GM21825 (cell line): ENCODE measurements at regions not wholly inside any gene's neighbourhood (a gene's known extent, or its start where the extent isn't known, plus 50 kb on each side); places are given as distances from the start of the nearest gene placed in this dataset.

Experiments
- ATAC-seq: cut with Tn5 transposase; IDR thresholded peaks from one replicate; pipeline ENCODE4 v1.9.1; 2021; ENCODE audit warnings: mild to moderate bottlenecking, moderate library complexity; ENCODE audit not compliant: unreplicated experiment

DNA sequence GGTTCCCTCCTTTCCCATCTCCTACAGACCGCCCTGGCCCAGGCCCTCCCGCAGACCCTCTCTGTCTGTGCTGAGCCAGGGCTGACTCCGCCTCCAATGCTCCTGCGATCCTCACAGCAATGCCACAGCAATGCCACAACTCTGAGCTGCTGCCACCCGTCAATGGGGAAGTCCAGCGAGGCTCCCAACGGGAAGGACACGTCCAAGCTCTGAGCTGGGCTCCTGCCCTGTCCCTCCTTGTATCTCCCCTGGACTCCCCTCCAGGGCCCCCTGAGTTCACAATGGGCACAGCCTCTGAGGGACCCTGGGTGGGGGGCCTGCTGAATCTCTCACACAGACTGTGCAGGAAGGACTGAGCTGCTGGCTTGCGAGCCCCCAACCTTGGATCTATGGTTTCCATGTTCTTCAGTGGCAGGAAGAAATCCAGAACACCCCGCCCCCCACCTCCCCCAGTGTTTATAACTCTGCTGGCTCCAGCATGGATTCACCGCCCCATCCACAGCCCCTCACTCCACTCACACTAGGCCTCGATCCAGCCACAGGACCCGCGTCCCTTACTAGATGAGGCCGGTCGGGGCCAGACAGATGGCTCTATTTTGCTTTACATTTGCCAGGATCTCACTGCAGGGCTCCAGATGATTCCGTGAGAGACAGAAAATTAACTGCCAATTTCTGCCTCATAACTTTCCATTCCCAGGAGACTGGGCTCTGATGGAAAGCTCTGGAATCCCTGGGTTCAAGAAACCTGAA lies 338.0 kb downstream of the MATN1 start:
- ATAC-seq = no peak

DNA sequence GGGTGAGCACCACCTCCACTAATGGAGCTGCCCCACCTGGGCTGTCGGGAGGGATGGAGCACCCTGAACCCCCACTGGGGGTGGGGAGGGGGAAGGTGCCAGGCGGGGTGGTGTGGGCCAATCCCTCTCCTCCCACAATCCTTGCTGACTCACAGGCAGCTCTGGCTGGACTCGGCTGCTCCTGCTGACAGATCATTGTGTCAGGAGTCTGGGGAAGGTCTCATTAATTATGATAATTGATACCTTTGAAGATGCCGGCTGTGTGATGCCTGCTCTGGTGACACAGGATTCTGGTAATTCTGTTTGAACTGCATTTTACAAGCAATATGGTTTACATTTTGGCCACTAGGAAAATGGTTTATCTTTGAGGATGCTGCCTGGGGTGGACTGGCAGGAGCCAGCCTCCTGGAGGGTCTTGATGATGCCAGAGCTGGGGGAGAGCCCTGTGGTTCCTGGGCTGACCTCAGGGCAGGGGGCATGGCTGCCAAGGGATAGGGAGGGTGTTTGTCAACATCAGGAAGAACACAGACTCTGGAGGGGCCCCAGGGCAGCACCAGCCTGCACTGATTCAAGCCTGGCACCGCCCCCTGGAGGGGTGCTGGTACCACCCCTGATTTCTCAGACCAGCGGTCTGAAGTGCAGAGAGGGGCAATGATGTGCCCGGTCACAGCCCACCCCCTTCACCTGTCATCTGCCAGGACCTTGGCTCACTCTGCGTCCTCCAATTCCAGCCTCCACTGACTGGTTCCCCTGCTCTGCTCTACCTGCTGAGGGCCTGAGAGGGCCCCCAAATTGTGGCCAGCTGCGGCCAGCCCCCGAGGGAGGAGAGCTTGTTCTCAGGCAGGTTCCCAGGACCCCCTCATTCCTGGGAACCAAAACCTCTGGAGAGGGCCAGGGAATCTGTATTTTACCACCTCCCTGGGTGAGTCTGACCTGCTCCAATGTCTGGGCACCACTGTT lies 338.8 kb downstream of the MATN1 start:
- ATAC-seq = no peak

DNA sequence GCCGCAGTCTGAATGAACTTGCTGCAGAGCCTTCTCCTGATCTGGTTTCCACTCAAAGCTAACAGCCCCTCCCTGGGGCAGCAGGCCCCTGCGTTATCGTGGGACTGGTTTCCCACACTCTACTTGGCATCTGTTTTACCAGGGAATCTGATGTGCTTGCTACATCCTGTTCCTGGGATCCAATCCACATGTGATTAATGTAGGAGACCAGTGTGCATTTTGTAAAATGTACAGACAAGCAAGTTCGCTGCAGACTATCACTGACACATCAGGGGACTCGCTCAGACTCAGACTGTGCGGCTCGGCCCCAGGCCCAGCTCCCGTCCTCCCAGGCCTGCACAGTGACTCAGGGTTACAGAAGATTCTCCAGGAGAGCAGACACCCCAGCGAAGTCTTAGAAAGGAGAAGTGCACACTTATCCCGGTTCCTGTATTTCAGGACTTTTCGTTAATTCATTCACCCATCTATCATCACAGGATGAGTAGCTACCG lies 340.1 kb downstream of the MATN1 start:
- no peak for ATAC-seq

DNA sequence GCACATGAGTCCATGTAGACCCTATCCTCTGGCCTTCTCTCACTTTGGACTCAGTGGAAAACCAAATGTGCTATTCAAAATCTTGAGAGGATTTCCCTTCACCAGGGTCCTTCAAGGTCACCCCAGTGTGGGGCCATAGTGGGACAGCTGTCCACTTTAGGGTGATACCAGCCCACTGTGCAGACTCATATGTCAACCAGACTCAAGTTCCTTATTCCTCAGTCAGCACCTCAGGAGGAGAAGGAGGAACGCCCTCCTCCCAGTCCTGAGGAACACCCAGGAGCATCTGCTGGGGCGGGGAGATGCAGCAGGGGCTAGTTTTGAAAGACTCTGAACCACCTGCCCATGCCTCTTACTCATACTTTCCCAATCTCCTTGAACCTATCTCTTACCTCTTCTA lies 340.9 kb downstream of the MATN1 start:
- no peak for ATAC-seq

GRCh38 chr1:30381671-30382365 lies 341.6 kb downstream of the MATN1 start:
- ATAC-seq = no peak

- no peak for ATAC-seq
Measured at GRCh38 chr1:30381266-30381665, 342.1 kb downstream of the MATN1 start.

- no peak for ATAC-seq
Measured at GRCh38 chr1:30380625-30380984, 342.8 kb downstream of the MATN1 start.

DNA sequence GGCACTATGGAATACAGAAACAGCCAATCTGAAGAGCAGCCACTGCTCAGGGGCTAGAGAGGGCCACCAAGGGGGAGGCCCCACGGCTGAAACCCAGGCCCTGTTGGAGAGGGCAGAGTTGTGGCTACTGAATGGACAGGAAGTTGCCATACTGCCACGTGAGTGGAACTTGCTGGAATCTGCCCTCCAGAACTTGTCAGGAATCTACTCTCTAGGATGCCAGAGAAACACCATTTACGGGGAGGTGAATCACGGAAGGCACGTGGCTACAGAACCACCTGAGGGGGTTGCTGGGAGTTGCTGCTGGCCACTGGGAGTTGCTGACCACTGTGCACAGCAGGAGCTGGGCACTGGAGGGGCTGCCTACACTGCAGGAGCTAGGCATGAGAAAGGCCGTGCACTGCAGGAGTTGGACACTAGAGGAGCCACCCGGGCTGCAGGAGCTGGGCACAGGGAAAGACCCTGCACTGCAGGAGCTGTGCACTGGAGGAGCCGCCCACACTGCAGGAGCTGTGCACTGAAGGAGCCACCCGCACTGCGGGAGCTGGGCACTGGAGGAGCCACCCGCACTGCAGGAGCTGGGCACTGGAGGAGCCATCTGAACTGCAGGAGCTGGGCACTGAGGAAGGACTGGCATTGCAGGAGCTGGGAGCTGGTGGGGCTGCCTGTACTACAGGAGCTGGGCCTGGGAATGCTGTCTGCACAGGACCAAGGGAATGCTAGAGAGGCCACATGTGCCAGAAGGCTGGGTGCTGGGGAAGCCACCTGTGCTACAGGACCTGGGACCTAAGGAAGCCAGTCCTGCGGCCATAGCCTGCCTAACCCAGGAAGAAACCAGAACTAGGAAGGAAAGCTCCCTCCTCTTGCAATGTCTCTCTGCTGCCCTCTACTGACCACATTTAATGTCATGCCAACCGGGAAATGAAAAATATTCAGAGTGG lies 343.4 kb downstream of the MATN1 start:
- no peak for ATAC-seq

GRCh38 chr1:30378991-30379581 lies 344.3 kb downstream of the MATN1 start:
- no peak for ATAC-seq

DNA sequence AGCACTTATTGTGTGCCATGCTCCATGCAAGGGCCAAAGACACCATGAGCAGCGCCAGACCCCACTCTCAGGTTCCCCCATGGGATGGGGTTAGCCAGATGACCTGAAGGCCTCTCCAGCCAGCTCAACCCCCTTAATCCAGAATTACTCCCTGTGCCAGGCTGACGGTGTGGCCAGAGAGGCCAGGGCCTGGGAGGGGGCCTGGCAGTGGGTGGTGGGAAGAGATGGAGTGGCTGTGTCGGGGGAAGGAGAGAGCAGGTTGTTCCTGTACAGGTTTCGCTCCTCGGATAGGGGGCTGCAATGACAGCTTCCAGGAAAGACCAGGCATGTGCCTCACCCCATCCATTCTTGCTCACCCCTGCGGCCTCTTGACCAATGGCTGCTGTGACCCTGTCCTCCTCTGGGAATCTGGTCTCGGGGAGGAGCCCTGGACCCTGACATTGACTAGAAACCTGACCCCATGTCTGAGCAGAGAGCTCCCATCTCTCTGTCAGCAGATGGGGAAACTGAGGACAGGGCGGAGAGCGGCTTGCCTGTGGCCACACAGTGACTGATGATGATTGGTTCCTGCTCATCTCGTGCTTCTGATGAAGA lies 345.3 kb downstream of the MATN1 start:
- ATAC-seq = no peak

DNA sequence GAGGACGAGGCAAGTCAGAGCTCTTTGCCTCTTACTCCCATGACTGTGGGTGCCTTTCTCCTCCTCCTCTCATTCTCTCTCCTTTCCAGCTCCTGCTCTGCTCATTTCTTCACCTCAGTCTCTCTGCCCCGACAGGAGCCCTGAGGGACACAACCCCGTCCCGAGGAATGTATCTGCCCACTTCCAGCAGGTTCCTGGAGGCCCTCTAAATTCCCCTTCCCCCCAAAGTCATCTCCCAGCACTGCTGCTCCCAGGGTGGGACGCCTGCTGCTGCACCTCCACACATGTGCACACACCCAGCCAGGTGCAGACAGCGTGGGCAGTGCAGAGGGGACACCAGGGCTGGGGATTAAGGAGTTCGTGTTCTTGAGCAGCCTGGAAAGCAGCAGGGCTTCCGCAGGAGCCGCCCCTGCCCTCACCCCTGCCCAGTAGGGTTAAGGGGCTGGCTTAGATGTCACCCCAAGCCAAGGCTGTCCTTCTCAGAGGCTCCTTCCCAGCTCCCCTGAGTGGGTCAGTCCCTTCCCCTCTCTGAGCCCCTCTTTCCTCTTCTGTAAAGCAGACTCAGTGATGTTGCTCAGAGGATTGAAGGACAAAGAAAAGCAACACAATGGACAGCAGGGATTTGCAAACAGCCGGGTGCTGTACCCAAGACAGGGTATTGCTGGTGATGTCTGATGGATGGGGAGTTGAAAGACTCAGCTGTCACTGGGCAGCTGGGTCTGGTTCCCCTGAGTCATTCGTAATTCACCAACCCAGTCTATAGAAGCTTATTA lies 346.0 kb downstream of the MATN1 start:
- ATAC-seq = no peak

DNA sequence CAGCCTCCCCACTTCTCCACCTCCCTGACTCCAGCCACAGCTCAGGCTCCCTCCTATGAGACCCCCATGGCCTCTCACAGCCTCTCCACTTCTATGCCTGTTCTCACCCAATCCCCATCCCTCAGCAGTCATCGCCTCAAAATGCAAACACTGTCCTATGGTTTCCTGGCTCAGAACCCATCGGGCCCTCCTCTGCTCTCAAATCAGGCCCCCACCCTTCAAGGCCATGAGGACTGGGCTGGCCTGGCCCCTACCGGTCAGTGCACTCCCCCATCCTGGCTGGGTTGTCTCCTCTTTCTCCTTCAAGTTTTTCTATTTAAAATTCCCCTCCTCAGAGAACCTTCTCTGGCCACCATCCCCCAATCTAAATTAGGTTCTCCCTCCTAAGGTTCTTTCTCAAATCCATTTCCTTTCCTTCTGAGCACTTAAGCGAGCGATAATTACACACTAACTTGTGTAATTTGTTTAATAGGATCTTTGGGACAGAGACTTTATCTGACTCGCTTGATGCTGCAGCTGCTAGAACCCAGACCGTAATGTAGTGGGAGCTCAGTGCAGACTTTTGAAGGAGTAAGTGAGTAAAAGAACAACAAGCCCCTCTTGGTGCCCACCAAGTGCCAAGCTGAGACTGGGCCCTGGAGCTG lies 347.2 kb downstream of the MATN1 start:
- no peak for ATAC-seq

DNA sequence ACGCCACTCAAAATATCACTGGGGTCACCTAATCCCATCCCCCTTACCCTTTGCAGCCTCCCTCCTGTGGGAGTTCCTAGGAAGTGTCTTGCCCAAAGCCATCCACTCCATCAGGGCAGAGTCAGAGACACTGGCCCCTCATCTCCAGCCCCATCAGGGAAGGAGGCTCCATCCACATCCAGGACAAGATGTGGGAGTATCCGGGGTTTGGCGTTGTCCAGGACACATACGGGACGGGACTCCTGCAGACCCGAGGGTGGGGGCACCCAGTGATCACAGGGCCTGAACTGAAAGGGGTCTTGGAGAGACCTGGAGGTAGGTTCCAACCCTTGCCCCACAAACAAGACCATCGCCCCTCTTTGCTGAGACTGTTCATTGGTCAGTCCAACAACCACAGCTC lies 348.2 kb downstream of the MATN1 start:
- no peak for ATAC-seq

DNA sequence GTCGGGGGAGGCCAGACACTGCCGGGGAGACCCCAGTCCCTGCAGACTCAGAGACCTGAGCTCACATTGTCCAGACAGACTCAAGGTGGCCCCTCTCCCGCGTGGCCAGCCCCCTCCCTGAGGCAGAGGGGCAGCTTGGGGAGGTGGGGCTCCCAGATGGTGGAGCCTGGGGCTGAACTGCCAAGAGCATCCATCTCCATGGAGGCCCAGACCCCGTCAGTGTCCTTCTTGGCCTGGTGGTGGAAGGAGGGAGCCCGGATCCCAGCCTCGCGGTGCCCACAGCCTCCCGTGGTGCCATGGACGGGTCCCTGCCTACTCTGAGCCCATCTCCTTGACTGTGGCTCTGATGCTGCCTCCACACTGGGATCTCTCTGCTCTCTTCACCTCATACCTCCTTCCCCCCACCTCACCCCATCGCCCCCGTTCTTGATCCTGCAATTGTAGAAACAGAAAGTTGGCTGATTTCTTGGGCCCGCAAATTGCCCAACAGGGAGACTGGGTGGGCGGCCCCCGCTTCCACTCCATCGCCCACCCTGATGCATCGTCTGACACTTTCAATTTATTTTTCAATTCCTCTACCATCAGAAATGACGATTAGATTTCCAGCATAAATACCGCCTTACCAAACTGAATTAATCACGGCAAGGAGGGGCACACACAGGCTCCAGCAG lies 348.9 kb downstream of the MATN1 start:
- ATAC-seq = no peak

DNA sequence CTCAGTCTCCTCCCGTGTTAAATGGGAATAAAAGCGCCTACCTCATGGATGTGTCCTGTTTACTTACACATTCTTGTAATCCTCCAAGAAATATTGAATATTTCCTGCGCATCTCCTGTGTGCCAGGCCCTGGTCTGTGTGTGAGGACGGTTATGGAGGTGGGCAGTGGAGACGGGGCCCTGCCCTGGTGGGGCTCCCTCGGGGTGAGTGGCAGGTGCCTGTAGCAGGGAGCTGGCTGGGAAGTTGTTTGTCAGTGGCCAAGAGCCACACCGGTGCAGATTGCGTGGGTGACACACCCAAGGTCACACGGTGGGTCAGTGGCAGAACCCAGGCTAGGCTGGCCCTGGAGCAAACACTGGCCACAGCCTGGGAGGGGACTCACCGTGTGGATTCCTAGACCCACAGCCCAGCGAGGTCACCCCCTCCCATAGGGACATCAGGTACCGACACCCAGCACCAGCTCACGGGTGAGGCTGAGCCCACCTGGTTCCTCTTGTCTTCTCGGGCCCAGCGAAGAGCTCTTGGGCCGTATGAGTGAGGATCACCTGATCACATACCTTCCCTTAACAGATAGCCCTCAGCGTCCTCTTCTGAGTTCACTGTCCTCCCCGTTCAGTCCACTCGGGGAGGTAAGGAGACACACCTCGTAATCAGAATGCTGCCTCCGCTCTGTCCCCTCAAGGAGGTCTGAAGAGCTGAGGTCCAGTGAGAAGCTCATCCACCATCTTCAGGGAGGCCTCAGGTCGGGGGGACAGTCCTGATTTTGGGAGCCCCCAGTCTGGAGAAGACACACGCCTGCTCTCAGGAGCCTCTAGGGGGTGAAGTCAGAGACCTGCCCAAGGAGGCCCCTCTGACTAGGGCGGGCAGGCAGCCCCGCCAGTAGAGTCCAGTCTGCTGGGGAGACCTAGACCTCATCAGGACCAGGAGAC lies 349.6 kb downstream of the MATN1 start:
- ATAC-seq = no peak

DNA sequence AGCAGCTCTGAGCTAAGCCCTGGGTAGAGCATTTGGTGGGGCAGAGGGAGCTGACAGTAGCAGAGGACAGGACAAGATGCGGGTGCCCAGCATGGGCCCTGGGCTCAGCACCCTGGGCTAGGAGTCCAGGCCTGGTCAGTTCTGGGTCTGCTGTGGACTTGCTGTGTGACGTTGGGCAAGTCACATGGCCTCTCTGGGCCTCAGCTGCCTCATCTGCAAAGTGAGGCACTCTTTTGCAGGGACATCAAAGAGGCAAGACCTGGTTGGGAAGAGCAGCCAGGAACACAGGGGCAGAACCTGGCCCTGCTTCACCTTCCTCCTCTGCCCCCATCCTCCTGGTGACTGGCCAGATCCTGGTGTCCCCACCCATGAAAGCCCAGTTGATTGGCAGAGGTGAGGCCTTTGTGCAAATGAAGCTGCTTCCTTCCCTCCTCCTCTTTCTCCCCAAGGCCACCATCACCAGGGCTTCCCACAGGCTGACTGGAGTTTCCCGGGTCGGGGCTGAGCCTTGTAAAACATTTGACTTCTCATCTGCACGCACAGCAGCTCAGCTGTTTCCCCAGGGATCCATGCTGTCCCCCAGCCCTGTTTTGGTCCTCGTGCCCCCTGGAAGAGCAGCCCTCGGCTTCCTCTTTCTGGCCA lies 350.5 kb downstream of the MATN1 start:
- ATAC-seq = no peak
